Stimulated activated CD4-positive, alpha-beta T cell treated with anti-CD3 and anti-CD28 coated beads, Interleukin-15, amount 100 ng/mL, for 24 hours (primary cell): ENCODE measurements at regions not wholly inside any gene's neighbourhood (a gene's known extent, or its start where the extent isn't known, plus 50 kb on each side); places are given as distances from the start of the nearest gene placed in this dataset.
A peak's percentile ranks its signal among the peaks of the same experiment; 100 is the strongest.
"Not testable (repeated sequence)": the region's sequence is repeated elsewhere in the genome, so short reads cannot be mapped to it uniquely, and the experiment has no call there.

Experiments
- DNase-seq: peaks from one replicate; pipeline ENCODE4 v3.0.0-alpha.2; 2020

DNA sequence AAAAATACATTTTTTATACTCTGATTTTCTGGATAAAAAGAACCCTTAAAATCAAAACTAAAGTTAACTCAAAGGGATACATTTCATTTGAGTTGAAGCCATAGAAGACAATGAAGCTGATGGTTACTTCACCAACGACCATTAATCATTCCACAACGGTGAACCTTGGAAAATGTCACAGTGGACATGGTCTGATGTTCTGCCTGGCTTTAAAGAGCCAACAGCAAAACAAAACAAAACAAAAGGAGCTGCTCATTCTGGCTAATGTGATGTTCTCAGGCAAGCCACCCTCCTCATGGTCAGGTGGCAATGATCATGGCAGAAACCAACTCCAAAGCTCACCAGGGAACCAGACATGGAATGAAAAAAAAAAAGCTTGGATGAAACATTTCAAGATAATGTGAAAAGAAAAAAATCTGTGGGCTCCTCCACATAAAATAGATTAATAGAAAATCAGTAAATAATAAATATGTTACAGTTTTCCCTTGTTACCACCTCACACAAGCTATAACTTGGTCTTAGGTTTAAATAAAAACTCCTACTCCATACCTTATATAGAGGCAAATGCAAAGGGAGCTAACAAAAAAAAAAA is 90.1 kb upstream of the SERTAD2 start:
- no peak for DNase-seq

DNA sequence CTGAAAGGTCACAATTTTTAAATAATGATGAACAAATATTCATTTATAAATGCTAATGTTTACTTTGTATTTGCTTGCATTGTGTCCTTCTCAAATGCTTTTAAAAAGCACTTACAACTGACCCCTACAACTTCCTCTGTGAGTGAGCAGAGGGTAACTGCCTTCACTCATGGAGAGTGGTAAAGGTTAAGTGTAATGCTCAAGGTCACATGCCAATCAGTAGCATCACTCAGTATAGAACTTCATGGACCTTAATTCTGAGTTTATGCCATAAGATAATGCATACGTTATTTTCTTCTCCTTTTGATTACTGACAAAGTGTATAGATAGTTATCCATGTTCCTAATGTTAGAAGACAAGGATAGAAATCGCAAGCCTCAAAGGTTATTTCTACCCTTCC is 91.8 kb upstream of the SERTAD2 start:
- DNase-seq, result no peak

DNA sequence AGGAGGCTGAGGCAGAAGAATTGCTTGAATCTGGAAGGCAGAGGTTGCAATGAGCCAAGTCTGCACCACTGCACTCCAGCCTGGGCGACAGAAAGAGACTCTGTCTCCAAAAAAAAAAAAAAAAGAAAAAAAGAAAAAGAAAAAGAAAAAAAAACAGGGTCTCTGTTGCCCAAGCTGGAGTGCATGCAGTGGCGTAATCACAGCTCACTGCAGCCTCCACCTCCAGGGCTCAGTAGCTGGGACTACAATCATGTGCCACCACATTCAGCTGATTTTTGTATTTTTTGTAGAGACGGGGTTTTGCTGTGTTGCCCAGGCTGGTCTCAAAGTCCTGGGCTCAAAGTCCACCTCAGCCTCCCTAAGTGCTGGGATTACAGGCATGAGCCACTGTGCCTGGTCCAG is 94.0 kb upstream of the SERTAD2 start:
- DNase-seq, result not testable (repeated sequence)

DNA sequence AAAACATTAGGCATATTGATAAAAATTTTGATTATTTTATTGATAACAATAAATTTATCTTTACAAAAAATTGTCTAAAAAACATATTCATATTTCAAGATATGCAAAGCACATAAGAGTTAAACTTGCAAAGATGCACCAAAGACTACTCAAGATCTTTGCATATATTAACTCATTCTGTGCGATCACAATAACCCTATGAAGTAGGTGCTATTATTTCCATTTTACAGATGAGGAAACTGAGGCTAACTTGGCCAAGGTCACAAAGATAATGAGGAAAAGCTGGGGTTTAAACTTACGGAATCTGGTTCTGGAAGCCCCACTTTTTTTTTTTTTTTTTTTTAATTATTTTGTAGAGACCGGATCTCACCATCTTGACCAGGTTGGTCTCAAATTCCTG is 94.4 kb upstream of the SERTAD2 start:
- DNase-seq, result no peak

DNA sequence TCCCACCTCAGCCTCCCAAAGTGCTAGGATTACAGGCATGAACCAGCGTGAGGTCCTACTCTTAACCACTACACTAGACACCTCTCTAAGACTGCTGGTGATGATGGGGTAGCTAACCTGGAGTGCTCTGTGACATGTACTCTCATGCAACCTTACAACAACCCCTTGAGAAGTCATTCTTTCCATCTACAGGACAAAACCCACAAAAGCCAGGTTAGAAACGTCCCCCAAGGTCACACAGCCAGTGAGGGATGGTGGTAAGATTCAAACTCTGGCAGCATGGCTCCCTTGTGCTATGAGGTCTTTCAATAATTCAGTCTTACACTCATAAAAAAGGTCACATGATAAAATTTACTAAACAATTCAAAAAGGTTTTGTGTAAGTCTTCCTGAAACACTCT is 94.8 kb upstream of the SERTAD2 start:
- peak; percentile 30 for DNase-seq

DNA sequence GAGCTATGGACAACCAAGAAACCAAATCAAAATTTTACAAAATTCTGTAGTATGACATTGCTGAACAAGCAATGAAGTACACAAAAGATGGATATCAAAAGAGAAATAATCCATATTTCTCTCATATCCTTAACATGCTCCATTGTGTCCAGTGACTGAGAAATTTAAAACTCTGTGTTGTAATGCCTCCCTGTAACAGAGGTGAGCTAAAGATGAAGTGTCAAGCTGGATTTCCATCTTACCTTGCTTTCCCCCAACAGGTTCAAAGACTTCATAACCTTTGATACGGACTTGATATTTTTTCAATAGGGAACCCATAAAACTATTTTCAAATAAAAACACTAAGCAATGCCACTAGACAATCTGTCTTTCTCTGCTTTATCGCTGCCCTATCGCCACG is 95.7 kb upstream of the SERTAD2 start:
- no peak for DNase-seq

DNA sequence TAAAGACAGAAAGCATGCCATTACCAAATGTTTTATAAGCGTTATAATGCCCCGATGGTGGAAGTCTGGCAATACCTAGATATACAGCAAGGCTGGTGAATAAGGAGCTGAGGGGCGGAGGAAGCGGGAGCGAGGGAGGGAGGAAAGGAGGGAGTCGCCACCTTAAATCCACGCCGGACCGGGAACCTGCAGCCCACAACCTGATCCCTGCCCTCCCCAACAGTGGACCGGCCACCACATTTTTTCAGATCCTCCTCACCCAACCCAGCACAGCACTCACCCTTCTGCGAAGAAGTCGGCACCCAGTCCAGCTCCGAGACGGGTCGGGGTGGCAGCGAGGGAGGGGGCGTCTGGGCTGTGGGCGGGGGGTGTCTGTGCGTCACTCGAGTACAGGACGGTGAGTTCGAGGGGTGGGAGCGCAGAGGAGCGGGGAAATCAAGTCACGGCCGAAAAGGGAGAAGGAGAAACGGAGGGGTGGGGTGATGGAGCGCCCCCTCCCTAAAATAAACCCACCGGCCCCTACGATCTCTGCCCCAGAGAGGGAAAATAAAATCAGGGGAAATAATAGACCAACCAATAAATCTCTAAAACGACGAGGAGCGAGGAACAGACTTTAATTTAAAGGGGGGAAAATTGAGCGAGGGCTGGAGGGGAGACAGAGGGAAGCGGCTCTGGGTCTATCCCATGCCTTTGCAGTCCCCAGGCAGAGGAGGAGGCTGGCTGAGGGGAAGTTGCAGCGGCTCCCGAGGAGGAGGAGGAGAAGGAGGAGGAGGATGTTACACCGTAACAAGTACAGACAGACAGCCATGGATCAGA is 96.5 kb upstream of the SERTAD2 start:
- peak; percentile 57 for DNase-seq

DNA sequence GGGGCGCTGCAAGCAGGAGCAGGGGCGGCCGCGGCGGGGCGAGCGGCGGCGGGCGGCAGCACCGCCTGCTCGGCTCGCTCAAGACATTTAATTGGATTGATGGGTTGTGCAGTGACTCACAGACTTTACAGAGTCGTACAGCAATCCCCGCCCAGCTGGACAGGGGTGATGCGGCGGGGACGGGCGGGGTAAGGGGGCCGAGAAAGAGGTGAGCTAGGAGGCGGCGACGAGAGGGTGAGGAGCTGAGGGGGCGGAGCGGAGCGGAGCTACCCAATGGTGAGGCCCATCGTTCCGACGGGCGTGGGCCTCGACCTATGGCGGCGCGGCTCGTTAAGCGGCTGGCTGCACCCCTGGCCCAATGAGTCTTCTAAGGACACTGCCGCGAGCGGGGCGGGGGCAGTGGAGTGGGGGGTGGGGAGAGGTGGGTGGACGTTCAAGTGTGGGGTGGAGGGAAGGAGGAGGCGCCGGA is 97.1 kb upstream of the SERTAD2 start:
- peak; percentile 99 for DNase-seq

DNA sequence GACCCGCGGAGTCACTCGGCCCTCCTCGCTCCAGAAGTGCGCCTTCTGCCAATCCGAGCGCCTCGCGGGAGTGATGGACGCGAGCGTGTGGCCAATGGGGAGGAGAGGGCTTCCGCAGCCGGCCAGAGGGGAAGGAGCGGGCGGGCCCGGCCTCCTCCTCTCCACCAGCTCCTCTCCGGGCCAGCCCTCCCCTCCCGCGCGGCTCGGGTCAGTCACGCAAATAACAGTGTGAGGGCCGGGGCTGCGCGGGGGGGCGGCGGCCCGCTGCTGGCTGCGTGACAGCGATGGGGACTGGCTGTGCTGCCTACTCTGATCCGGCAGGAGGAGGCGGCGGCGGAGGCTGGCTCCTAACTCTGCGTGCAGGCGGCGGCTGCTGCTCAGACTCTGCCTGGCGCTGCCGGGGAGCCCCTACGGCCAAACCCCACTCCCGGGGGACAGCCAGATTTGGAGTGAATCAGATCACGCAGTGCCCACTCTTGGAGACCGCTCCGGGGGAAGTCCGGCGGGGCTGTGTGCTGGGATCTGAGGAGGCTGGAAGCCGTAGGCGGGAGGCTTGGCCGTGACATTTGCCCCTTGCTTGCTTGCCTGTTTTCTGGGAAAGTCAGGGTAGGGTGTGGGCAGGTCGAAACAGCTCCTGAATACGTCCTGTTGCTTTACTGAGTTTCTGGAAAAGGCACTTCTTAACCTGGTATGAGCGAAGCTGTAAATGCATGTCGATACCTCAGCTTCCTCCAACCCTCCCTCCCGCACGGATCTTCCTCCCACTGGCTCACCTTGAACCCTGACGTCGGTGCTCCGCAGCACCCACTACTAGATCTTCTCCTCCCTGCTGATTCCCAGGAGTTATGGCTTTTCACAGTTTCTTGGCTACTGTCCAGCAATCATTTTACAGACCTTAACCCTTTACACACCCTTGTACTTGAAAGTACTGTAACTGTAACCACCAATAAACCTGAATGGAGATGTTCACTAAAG is 97.9 kb upstream of the SERTAD2 start:
- peak; percentile 53 for DNase-seq

DNA sequence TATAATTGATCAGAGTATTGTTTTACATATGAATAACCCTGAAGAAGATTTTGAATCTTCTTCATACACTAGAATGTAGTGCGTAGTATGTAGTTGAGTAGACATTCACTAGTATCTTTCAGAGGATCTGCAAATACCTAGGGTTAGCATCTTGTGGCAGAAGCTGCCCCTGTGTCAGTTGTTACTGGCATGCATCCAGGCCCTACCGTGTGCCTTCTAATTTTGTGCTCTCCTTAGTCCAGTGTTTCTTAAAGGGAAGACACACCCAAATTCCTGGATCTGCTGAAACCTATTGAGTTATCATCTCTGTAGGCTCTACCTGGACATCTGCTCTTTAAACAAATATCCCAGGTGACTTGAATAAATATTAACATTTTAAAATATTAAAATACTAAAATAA is 99.7 kb upstream of the SERTAD2 start:
- DNase-seq, result no peak

DNA sequence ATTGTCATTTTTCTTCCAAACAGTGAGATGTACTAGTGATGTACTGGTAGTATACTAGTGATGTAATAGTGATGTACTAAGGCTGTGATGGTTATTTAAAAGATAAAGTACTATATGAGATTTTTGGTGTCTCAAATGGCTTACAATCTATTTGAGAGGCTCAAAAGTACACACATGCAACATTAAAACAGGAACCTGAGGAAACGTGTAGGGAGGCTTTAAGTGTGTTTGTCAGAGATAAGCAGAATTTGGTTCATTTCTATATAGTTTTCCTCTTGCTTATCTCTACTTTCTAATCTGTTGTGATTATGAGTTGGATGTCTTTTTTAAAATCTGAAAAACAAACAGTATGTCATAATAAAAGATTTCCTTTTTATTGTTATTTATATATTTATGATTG is 100.9 kb upstream of the SERTAD2 start:
- no peak for DNase-seq

DNA sequence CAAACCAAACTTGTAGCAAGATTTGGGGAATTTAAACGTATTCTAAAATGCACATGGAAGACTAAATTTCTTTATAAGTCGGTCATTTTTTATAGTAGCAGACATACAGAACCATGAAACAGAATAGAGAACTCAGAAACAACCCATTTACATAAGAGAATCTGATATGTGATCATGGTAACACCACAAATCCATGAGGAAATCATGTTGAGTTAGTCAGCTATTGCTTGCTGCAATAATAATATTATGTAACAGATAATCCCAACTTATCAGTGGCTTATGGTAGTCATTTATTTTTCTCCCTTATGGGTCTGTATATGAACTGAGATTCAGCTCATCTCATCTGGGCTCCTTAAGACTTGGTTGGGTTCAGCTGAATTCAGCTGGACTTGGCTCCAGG is 103.4 kb upstream of the SERTAD2 start:
- DNase-seq, result no peak

DNA sequence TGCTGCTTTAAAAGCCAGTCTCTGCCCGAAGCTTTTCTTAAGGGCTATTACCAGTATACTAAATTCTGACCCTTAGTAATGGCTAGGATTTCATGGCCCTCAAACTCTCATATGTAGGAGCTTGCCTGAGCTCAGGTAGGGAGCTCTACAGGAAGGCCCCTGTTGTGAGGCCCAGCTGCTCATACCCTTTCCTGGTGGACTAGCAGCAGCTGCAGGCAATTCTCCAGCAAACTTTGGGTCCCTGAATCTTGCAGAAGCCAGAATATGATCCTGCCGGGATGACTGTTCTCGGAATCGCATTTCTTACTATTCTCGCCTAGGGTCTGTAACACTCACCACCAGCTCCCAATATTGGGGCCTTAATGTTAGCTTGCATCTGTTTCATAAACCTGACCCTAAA is 106.4 kb upstream of the SERTAD2 start:
- no peak for DNase-seq

DNA sequence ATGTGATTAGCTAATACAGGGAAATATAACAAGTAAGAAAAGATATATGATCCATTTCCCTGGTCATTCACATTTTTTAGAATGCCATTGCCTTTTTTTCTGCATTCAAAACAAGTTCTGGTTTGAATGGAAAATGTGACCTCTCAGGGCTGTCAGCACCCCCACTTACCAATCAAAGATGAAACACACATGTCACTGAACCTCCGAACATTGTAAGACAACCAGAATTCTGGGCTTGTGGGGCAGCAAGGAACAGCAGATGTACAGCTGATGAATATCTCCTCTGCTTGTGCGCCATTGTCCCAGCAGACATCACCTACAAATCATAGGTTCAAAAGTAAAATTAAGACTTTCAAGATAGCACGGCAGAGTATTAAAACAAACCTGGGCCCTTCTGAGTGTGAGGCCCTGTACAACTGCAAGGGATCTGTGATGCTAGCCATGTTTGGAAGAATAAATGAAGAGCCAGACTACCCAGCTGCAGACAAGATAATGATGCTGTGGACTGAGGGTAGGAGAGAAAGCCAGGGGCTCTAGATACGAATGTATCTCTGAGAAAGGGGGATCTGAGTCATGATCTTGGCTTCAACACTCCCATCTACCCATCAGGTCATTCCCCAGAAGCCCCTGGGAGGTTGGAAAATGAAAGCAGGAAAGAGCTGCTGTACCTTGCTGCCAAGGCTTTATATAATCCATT is 108.7 kb upstream of the SERTAD2 start:
- no peak for DNase-seq

DNA sequence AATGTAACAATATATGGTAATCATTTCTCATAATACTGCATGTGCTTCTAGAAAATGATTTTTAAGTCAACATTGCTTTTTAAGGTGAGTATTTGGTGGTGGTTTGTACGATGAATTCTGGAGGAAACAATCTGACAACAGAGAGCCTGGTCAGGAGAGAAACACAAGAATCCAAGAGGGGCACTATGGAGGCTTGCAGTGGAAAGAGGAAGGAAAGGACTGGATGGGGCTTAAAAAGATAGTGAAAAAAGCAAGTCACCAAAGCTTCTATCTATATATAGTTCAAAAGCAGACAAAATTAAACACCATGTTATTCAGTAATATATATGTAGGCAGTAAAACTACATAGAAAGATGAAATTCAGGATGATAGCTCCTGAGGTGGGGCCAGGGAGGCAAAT is 109.4 kb upstream of the SERTAD2 start:
- no peak for DNase-seq

DNA sequence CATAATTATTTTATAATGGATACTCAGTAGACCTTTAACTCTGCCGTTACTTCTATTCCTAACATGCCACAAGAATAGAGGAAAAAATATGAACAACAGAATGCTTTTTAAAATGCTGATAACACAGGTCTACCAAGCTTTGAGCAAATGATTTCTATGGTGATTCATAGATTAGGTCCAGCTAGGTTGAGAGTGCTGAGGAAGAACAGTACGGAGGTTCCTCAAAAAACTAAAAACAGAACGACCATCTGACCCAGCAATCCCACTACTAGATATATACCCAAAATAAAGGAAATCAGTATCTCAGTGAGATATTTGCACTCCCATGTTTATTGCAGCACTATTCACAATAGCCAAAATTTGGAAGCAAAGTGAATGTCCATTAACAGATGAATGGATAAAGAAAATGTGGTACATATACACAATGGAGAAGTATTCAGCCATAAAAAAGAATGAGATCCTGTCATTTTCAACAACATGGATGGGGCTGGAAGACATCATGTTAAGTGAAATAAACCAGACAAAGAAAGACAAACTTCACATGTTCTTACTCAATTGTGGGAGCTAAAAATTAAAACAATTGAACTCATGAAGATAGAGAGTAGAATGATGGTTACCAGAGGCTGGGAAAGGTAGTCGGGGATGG is 111.6 kb upstream of the SERTAD2 start:
- no peak for DNase-seq

DNA sequence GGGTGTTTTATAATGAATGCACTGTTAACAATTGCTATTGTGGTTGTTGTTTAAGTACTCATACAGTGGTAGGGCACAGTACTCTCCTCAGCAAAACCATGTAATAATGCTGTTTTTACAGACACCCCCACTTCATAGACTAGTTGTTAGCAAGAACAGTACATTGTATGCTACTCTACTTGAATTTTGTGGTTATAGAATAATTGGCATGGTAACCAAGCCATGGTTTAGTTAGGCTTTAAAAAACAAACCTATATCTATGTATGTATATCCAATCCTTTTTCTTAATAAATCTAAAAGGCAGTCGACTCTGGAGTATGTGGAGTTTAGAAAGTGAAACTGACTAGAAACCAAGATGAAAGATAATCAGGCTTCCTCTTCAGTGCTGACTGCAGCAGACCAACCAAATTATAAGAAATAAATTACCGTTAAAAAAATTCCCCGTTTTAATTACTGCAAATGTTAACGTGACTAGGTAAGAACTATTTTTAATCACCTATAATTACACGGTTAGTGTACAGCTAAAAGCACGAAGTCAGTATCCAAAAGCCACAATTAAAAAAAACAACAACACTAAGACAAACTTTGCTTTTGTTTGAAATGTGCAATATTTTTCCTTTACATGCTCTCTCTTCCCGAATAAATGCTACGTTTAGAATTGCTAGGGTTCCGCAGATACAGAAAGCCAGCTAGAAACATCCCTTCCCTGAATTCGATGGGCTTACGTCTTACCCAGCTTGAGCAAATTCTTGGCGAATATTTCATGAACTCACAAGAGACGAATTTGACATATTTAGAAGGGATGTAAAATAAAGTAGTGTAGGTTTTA is 113.3 kb upstream of the SERTAD2 start:
- no peak for DNase-seq

DNA sequence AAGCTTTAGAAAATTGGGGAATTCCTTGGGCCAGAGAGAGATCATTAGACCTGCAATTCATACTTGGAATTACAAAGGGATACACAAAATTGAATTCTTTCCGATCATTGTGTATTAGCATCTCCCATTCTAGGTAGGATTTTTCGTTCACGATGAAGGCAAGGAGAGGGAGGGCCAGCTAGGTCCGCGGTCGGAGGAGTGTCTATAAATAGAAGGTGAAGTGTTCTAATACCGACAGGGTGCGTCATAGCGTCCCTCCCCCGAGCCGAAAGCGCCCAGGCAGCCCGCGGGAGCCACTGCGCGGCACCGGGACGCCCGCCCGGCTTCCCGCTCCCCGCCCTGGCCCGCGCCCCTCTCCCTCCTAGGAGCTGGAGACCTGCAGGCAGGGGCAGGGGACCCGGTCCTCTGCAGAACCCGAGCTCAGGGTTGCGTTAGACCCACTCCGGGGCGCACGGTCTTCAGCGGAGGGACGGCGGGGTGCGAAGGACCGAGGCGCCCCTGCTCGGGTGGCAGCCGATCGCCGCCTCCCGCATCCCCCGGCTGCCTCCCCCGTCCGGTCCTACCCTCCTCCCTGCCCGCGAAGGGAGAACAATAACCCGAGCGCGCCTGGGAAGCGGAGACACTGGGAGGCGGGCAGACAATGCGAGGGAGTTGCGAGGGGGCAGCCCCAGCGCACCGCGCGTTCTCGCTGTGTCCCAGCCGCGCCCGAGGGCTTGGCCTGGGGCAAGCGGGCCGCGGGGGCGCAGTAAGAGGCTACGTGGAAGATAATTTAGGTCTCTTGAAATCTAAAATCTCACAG is 114.2 kb upstream of the SERTAD2 start:
- peak; percentile 85 for DNase-seq

DNA sequence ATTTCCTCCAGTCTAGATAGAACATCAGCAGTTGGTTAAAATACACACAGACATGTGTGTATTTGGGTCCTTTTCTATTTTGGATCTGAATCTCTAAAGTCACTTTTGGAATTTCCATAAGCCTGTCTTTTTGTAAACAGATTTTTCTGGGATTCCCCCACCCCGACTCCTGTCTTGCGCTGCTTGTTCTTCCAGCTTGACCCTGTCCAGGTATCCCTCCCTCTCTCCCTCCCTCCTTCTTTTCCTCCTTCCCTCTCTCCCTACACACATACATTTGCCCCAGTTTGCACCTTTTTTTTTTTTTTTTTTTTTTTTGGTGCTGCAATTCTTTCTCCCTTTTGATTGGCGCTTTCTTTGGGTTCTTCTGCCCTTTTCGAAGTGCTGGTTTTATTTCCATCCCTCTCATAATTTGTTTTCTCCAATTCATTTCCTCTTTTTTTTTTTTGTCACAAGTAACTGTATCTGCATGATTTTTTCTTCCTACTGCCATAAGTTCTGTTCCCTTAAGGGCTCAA is 114.8 kb upstream of the SERTAD2 start:
- no peak for DNase-seq

DNA sequence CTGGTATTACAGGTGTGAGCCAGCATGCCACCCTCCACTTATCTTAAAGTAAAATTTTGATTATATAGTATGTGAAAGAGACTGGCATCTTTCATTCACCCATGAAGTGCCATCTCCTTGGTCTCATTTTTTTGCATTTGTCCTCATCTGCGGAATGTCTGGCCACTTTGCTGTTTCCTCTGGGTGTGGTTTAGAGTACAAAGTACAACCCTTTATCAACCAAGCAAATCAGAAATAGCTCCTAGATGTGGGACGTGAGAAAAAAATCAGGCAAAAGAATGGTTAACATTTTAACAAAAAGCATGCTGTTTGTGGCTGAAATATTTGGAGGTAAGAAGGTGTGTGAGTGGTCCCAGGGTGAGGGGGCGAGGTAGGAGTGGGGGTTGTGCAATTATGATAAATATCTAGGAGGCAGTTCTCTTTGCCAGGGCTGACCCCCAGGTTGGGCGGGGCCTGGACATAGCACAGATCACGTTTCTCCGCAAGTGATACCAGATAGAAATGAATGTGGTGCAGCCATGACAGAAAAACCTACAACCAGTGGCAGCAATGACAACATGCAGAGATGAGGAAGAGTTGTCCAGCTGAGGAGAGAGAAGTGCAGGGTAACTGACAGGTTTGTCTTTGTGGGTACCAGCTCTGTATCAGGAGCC is 115.8 kb upstream of the SERTAD2 start:
- no peak for DNase-seq
